K562 (cell line): ENCODE measurements at regions not wholly inside any gene's neighbourhood (a gene's known extent, or its start where the extent isn't known, plus 50 kb on each side); places are given as distances from the start of the nearest gene placed in this dataset.

Experiments used
- ATAC-seq: fragments of 200-7000 bp; cut with Tn5 transposase; 3 replicates; pipeline ENCODE4 v1.9.1; 2020; ENCODE audit warnings: moderate library complexity
- BruUV-seq: library from RNA; stranded (reverse); fragments of 400-500 nt; replicated peaks from 2 replicates; lab custom pipeline; 2021; lab: Mats Ljungman, UMichigan
- CTCF ChIA-PET: fragments of 300-600 bp; formaldehyde crosslinking; extraction: SDS; loops from one replicate; lab custom pipeline; 2021; ENCODE audit warnings: low intra/inter-chr PET ratio; lab: Yijun Ruan, JAX
- POLR2A ChIA-PET: fragments of 300-600, 350-650 bp; sonication (Branson Sonifier 250); formaldehyde crosslinking; extraction: SDS; loops from one replicate; lab custom pipeline; 2021; ENCODE audit warnings: antibody characterized with exemption, inconsistent platforms; lab: Yijun Ruan, JAX
- DNase-seq, 4 experiments: peaks; one replicate each; pipeline versions ENCODE4 v3.0.0 to v3.0.0-alpha.2; 2011 to 2018; ENCODE audit warnings: low spot score in 3 of 4, mixed read lengths in 3 of 4; ENCODE audit errors: extremely low read depth in 1 of 4
- FAIRE-seq: peaks from 2 replicates; lab custom pipeline; 2011; peaks lifted over from hg19 to GRCh38; lab: Jason Lieb, UNC
- H2AFZ ChIP-seq: 2 replicates; pipeline ENCODE4 v1.6.0; 2011; ENCODE audit warnings: low read depth, low read length, control low read depth, inconsistent platforms
- H3K27ac ChIP-seq: fragments of 200-600 bp; 3 replicates; pipeline ENCODE4 v1.8.0; 2011; ENCODE audit warnings: low read depth, mild to moderate bottlenecking, control low read depth, inconsistent platforms, low read length, moderate library complexity, mixed read lengths; ENCODE audit errors: extremely low read depth
- H3K27me3 ChIP-seq, 2 experiments: fragments of 300-600 bp in 1 of 2; 2 replicates in 1 of 2; 3 replicates in 1 of 2; pipeline versions ENCODE4 v1.6.0 to v1.8.0; 2011; ENCODE audit warnings: inconsistent platforms in 2 of 2, low read length in 2 of 2, mild to moderate bottlenecking in 1 of 2, mixed read lengths in 1 of 2, moderate library complexity in 1 of 2; ENCODE audit not compliant: control insufficient read depth in 2 of 2, insufficient read depth in 2 of 2
- H3K36me3 ChIP-seq: fragments of 300-600 bp; 3 replicates; pipeline ENCODE4 v1.8.0; 2011; ENCODE audit warnings: mild to moderate bottlenecking, low read length, inconsistent platforms; ENCODE audit not compliant: control insufficient read depth, insufficient read depth
- H3K4me1 ChIP-seq, 2 experiments: fragments of 200-600 bp in 1 of 2; replicated peaks in 1 of 2; 2 replicates in 1 of 2; 3 replicates in 1 of 2; pipeline versions ENCODE4 v1.5.1 to v1.8.0; 2011; ENCODE audit warnings: inconsistent platforms in 2 of 2, low read length in 2 of 2, mild to moderate bottlenecking in 1 of 2, mixed read lengths in 1 of 2, moderate library complexity in 1 of 2; ENCODE audit not compliant: control insufficient read depth in 2 of 2, insufficient read depth in 2 of 2
- H3K4me2 ChIP-seq: 2 replicates; pipeline ENCODE4 v1.6.1; 2011; ENCODE audit warnings: low read length, control low read depth, inconsistent platforms, mixed read lengths; ENCODE audit not compliant: insufficient read depth
- H3K4me3 ChIP-seq: fragments of 200-600 bp; sonication (generic), shearing (Covaris generic); 2 replicates; pipeline ENCODE4 v1.5.1; 2016; ENCODE audit warnings: control low read depth, inconsistent platforms
- H3K79me2 ChIP-seq: fragments of 200-600 bp; 3 replicates; pipeline ENCODE4 v1.8.0; 2011; ENCODE audit warnings: low read length, inconsistent platforms; ENCODE audit not compliant: control insufficient read depth, insufficient read depth
- H3K9ac ChIP-seq, 2 experiments: 2 replicates each; pipeline versions ENCODE4 v1.6.0 to v1.6.1; 2011; ENCODE audit warnings: low read depth in 2 of 2, low read length in 2 of 2, control low read depth in 1 of 2, inconsistent platforms in 1 of 2, mild to moderate bottlenecking in 1 of 2, mixed read lengths in 1 of 2; ENCODE audit not compliant: insufficient read depth in 1 of 2
- H3K9me1 ChIP-seq: one replicate; pipeline ENCODE4 v1.6.0; 2011; ENCODE audit warnings: inconsistent platforms, mild to moderate bottlenecking, low read length, moderate library complexity; ENCODE audit not compliant: control insufficient read depth, insufficient read depth
- H3K9me3 ChIP-seq: replicated peaks from 2 replicates; pipeline ENCODE4 v1.5.1; 2011; ENCODE audit warnings: low read depth, low read length, inconsistent platforms; ENCODE audit not compliant: control insufficient read depth, insufficient read depth
- H4K20me1 ChIP-seq: replicated peaks from 2 replicates; pipeline ENCODE4 v1.6.1; 2011; ENCODE audit warnings: low read length, inconsistent platforms, mixed read lengths; ENCODE audit not compliant: control insufficient read depth, insufficient read depth
- ARID3B ChIP-seq: fragments of 250-450 bp; sonication (Bioruptor Pico); IDR thresholded peaks from 2 replicates; pipeline ENCODE4 v1.4.0; 2020; ENCODE audit warnings: borderline replicate concordance
- E2F3 ChIP-seq: fragments of 250-450 bp; sonication (Bioruptor Pico); IDR thresholded peaks from 2 replicates; pipeline ENCODE4 v1.4.0; 2020; ENCODE audit warnings: mild to moderate bottlenecking
- FOS ChIP-seq: IDR thresholded peaks from 3 replicates; pipeline ENCODE4 v1.6.1; 2011; ENCODE audit not compliant: insufficient read length; ENCODE audit errors: extremely low read depth
- GABPA ChIP-seq: fragments of 200-800 bp; sonication (Bioruptor generic); conservative IDR thresholded peaks from 2 replicates; pipeline ENCODE4 v1.6.1; 2016; ENCODE audit warnings: low read depth, missing genetic modification characterization, missing compliant biosample characterization
- GATAD2A ChIP-seq: fragments of 450-650 bp; IDR thresholded peaks from 2 replicates; pipeline ENCODE4 v1.6.1; 2017
- HINFP ChIP-seq: fragments of 450-650 bp; conservative IDR thresholded peaks from 2 replicates; pipeline ENCODE4 v1.6.1; 2016; ENCODE audit warnings: missing genetic modification characterization, low read depth, mild to moderate bottlenecking, control low read depth, missing compliant biosample characterization
- ILK ChIP-seq: fragments of 450-650 bp; IDR thresholded peaks from 2 replicates; pipeline ENCODE4 v1.6.1; 2016; ENCODE audit warnings: missing genetic modification characterization, low read depth, mild to moderate bottlenecking, missing compliant biosample characterization, moderate library complexity, borderline replicate concordance
- MTA2 ChIP-seq: fragments of 450-650 bp; IDR thresholded peaks from 2 replicates; pipeline ENCODE4 v1.6.1; 2016; ENCODE audit warnings: low read depth
- NEUROD1 ChIP-seq: fragments of 150-350 bp; IDR thresholded peaks from 2 replicates; pipeline ENCODE4 v1.6.1; 2014; ENCODE audit warnings: borderline replicate concordance, low read length, low read depth; ENCODE audit not compliant: partially characterized antibody
- SNIP1 ChIP-seq: fragments of 450-650 bp; IDR thresholded peaks from 2 replicates; pipeline ENCODE4 v1.7.1; 2017; ENCODE audit warnings: low read depth, mild to moderate bottlenecking
- TAF15 ChIP-seq: fragments of 200-400 bp; formaldehyde crosslinking; IDR thresholded peaks from 2 replicates; pipeline ENCODE4 v1.6.1; 2017; ENCODE audit warnings: mild to moderate bottlenecking, low read depth, low read length, moderate library complexity
- TRIM28 ChIP-seq: fragments of 450-650 bp; IDR thresholded peaks from 2 replicates; pipeline ENCODE4 v1.6.1; 2017
- ZBTB34 ChIP-seq: fragments of 250-450 bp; sonication (Bioruptor Pico); IDR thresholded peaks from 2 replicates; pipeline ENCODE4 v1.8.0; 2021; ENCODE audit warnings: mild to moderate bottlenecking, moderate library complexity
- ZNF398 ChIP-seq: fragments of 250-450 bp; sonication (Bioruptor Pico); IDR thresholded peaks from 2 replicates; pipeline ENCODE4 v1.8.0; 2021; ENCODE audit warnings: moderate library complexity, mild to moderate bottlenecking, inconsistent platforms
- ZNF668 ChIP-seq: fragments of 250-450 bp; sonication (Bioruptor Pico); IDR thresholded peaks from 2 replicates; pipeline ENCODE4 v1.8.0; 2022; ENCODE audit warnings: mild to moderate bottlenecking, inconsistent platforms
- ZNF77 ChIP-seq: fragments of 250-450 bp; sonication (Bioruptor Pico); IDR thresholded peaks from 2 replicates; pipeline ENCODE4 v1.5.0; 2020
- WGBS: fragments of 100-300 bp; shearing (Covaris generic); methylation state at CpG from one replicate; pipeline ENCODE4 v1.1.6; 2016; ENCODE audit warnings: low coverage, mixed read lengths; ENCODE audit not compliant: insufficient coverage; ENCODE audit errors: missing lambda C conversion rate; 5-methylcytosine and 5-hydroxymethylcytosine counted together
- in situ Hi-C: fragments of 300-500 bp; cut with MboI; formaldehyde crosslinking; loops from 4 replicates; pipeline ENCODE4 v1.15.0; 2018; ENCODE audit warnings: inconsistent platforms, mixed read lengths
- intact Hi-C: fragments of 100-400 bp; cut with micrococcal nuclease; formaldehyde crosslinking; loops from 2 replicates; pipeline ENCODE4 v1.14.2; 2022

GRCh38 chr14:97381309-97381708 is 584.1 kb downstream of the VRK1 start:
- intact Hi-C loops (no loop called here), in situ Hi-C loops (no loop called here)
- ChIA-PET POLR2A (no interaction called here), CTCF (no interaction called here)
- Histone ChIP-seq H3K27me3 (no peaks in the 10 kb centered on the region), H3K9me1 (no peaks in the 10 kb centered on the region), H4K20me1 (no peaks in the 10 kb centered on the region; the same call in 1 of the 2 replicates), H3K4me3 (no peak overlapping the region), H3K9ac (no peak overlapping the region), H3K4me2 (no peak overlapping the region), H3K27ac (no peak overlapping the region), H3K36me3 (no peaks in the 10 kb centered on the region), H2AFZ (no peak overlapping the region), H3K9me3 (no peaks in the 10 kb centered on the region), H3K79me2 (no peaks in the 10 kb centered on the region), H3K4me1 (no peaks in the 10 kb centered on the region)
- ATAC-seq (no peak), FAIRE-seq (no peak), DNase-seq (no peak)
- WGBS, result 10% methylated on average over 1 of the region's 1 CpG
- BruUV-seq, result no TSS peak
- no peak for TF ChIP-seq HINFP (tag)
- TF ChIP-seq NEUROD1, result no peak
- no peak for TF ChIP-seq MTA2
- no peak for TF ChIP-seq TAF15
- no peak for TF ChIP-seq ZNF77 (CRISPR knock-in tag)
- no peak for TF ChIP-seq ZNF668 (CRISPR knock-in tag)
- TF ChIP-seq ARID3B (CRISPR knock-in tag), result no peak
- no peak for TF ChIP-seq E2F3 (CRISPR knock-in tag)
- TF ChIP-seq TRIM28, result no peak
- no peak for TF ChIP-seq ILK (tag)
- TF ChIP-seq ZBTB34 (CRISPR knock-in tag), result no peak
- TF ChIP-seq GABPA, result no peak
- TF ChIP-seq SNIP1, result no peak
- TF ChIP-seq GATAD2A, result no peak
- no peak for TF ChIP-seq ZNF398 (CRISPR knock-in tag)
- no peak for TF ChIP-seq FOS
